GDM1 (cell line): ENCODE measurements at regions not wholly inside any gene's neighbourhood (a gene's known extent, or its start where the extent isn't known, plus 50 kb on each side); places are given as distances from the start of the nearest gene placed in this dataset.
"Not testable (repeated sequence)": the region's sequence is repeated elsewhere in the genome, so short reads cannot be mapped to it uniquely, and the experiment has no call there.

Source experiments
- DNase-seq: peaks from one replicate; lab custom pipeline; 2025; lab: John Stamatoyannopoulos, UW

DNA sequence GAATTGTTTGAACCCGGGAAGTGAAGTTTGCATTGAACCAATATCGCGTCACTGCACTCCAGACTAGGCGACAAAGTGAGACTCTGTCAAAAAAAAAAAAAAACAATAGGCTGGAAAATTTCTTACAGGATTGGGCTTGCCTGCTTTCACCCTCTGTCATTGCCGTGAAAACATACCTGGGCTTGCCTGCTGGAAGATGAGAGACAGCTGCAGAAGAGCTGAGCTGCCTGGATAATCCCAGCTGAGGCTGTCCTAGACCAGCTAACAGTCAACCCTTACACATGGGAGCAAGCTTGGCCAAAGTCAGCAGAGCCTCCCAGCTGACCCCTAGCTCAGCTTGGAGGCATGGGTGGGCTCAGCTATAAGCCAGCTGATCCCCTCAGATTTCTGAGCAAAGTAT lies 306.2 kb downstream of the CCSER2 start:
- DNase-seq, result no peak

DNA sequence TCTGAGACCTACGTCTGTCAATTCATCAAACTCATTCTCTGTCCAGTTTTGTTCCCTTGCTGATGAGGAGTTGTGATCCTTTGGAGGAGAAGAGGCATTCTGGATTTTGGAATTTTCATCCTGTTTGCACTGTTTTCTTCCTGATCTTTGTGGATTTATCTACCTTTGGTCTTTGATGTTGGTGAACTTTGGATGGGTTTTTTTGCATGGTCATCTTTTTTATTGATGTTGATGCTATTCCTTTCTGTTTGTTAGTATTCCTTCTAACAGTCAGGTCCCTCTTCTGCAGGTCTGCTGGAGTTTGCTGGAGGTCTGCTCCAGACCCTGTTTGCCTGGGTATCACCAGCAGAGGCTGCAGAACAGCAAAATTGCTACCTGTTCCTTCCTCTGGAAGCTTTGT lies 322.2 kb downstream of the CCSER2 start:
- not testable (repeated sequence) for DNase-seq

DNA sequence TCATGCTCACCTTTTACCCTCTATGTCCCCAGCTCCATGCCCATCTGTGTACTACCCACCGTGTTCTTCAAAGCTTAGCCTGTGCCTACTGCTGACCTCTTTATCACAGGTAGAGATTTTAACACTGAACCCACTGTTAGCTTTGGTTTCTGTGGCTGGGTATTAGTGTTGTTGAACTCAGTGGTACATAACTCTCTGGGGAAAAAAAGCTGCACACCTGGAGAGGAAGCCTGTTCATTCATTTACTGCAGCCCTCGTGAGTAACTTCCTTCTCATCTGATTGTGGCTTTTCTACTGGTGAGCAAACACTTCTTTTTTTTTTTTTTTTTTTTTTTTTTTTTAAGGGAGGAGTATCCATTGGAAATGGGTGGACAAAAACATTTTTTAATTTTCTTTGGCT lies 326.3 kb downstream of the CCSER2 start:
- no peak for DNase-seq

DNA sequence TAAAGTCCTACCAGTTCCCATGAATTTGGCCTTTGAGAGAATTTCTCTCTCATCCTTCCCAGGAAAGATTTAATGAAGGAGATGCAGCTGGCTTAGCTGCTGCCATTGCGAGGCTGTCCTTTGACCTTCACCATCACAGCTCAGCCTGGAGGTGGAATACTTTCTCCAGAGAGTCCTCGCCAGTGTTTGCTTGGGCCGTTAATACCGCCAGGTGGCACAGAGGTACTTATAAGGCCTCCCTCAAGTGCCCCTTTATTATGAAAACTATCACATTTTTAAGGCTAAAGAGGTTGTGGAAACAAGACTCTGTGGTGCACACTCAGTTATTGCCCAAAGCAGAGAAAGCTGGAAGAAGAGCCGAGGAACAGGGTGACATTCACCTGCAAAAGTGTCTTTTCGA lies 330.6 kb downstream of the CCSER2 start:
- no peak for DNase-seq

DNA sequence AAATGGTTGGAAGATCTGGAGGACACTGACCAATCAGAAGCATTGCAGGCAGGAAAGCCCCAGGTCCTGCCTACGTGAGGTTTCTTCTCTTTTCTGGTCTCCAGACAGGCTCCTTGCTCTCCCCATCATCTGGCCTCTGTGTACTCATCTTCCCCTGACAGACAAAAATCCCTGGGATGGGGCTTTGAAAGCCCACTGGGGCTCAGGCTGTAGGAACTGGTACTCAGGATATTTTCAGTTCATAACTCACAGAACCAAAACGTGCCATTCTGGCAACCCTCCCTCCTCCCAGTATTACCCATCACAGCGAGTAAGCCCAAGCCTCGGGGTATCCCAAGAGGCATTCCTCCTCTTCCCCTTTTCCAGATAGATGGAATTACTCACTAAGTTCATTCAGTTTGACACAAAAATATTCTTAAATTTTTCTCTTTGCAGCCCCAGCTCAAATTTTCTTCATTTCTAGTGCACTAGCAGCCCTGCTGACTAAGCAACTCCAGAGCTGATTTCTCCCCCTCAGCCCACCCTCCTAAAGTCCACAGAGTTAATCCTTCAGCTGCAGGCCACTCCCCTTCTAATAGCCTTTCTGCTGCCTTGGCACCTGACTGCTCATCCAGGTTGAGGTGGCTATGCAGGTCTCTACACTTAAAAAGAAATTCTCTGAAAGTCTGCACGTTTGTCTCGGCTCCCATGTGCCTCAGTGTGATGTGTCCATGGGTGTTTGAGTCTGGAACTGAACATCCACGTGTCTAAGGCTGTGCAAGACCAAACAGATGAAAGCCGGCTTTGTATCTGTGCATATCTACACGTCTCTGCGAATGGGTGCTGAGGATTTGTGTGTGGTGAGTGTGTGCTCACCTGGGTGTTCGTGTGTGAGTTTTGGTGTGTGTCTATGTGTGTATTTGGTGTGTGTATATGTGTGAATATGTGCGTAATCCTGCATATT lies 331.4 kb downstream of the CCSER2 start:
- DNase-seq, result no peak

DNA sequence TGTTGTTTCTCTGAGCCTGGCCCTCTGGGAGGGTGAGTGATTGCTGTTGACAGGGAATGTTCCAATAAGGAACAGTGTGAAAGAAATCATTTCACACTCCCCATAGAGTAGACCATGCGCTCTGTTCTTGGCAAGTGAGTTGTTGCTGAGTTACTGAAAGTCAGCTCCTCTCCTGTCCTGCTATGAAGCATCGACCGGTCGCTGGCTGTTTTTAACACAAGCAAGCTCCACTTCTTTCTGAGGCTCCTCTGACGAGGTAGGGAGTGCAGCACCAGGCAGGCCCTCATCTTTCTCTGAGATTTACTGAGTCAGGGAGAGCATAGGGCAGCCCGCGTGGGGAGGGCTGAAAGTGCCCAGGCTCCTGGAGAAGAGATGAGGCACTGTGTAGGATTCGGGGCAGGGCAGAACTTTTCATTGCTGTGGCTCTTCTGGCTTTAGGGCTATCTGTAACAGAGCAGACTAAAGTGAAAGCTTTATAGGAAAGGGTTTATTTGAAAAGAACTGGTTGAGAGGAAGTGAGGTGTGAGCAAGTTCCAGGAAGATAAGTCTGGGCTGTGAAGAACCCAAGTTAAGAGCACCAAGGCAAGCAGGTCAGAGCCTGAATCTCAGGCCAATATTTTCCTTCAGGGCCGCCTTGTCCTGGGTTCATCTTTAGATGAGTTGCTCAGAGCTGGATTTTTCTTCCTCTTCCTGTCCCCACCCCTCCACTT lies 332.2 kb downstream of the CCSER2 start:
- DNase-seq, result no peak

DNA sequence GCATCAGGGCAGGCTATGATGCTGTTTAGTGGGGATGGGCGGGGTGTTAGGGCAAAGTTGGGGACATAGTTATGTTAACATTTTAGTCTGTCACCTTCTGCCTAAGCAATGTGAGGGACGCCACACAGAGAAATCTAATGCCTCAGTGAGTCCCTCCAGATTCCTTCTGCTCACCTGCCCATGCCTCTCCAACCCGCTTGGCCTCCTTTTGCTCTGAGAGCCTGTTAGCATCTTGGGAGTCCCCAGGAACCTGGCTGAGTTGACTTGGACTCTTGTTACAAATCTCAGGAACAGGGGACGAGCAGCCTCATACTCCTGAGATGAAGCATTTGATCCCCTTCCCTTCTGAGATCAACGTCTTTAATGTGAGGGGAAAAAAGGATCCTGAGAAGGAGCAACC lies 336.8 kb downstream of the CCSER2 start:
- DNase-seq, result no peak

DNA sequence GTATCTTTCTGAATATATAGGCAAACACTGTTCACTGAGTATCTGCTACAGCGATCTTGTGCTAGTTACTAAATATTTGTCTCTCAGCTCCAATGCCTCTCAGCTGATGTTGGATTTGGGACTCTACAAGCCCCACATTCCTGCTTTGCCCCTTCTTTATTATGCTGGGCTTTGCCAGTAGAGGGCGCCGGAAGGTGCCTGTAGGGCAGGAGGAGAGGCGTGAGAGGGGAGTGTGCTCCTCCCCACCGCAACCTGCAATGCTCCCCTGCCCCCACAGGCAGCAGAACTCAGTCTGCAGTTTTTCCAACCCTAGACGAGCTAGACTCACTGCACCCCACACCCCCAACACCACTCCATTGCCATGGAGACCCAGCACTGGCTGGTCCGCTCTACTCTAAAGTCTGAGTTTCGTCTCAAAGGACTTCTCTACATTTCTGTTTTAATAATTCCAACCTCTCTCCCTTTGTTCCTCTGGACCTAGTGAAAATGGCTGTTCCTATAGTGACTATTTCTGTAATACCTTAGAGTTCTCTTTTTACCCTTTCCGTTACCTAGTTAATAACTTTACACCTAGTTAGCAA lies 337.6 kb downstream of the CCSER2 start:
- DNase-seq, result peak; percentile 12

DNA sequence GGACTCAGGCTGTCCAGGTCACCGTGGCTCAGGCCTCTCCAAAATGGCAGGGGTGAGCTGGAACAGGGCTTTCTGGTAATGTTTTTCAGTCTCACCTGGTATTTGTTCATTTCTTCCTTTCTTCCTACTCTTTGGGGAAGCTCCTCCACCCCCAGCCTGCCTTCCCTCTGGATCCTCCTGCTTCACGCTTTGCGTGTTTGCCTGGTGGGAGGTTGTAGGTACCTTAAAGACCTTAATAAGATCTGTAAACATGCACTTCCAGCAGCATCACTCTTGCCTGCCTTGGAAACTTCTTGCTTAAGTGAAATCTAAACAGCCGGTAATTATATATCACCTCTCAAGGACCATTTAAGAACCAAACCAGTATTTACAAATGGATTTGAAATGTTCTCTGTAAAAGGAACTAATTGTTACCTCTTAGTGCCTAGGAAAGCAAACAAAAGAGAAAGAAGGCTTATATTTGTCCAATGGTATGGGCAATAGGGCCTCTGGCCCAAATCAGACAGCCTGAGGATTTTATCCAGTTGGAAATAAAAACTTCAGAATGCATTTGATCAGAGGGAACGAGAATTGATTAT lies 339.9 kb downstream of the CCSER2 start:
- no peak for DNase-seq

DNA sequence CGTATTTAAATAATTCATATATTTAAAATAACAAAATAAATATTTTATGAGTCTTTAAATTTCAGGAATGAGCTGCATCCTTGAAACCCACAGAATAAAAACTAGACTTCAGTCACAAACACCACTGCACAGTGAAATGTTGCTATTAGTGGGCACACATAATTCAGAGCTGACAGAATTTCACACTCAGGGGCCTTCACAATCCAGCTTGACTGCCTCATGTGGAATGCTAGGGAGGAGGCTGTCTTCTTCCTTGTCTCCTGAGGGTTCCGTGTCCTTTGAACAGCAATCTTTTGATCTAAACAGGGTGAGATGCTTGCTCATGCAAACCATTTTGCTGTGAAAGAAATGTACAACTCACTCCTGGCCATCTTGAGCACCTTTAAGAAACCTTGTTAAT lies 346.7 kb downstream of the CCSER2 start:
- no peak for DNase-seq

DNA sequence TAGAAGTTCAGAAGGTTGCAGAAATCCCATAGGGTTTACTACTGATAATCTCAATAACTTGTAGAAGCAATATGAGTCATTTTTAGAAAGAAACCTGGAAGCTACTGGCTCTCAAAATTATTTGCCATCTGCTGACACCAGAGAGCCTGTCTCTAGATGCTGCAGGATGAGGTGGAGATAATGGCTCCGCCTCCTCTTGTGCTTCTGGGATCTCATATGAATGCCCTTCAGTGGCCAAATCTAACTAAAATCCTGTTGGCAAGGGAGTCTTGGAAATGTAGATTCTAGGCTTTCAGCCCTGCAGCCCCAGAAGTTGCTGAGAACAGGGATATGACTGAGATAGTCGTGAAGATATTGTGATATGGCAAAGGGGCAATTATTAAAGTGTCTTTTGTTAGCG lies 348.1 kb downstream of the CCSER2 start:
- DNase-seq, result no peak

DNA sequence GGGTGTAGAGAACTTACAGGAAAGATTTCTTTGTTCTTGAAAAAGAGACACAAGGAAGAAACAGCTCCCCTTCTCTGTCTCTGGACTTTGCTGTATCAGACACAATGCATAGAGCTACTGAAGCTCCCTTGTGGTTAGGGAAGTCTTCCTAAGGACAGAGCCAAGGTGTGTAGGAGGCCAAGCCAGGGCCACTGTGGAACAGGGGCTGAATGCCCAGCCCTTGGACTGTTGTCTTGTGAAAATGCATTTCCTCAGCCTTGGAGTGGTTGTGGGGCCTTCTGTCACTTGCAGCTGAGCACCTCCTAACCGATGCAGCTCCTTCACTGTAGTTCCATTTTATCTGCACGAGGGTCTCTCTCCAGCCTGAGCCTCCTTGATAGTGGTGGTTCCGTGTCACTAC lies 353.4 kb downstream of the CCSER2 start:
- no peak for DNase-seq

DNA sequence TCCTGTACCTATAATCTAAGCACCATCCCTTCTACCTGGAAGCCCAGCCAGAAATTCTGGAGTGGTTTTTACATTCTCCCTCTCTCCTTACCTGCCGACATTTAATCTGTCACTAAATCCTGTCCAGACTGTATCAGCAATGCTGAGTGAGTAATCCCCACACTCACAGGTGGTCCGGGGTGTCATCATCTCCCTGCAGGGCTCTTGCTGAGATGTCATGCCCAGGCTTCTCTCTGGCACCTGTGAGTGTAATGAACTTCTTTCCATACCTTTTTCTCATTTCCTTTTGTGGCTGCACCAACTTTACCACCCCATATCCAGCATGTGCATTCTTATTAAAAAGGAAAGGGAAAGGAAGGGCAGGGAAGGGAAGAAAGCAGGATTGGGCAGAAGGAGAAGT lies 355.2 kb downstream of the CCSER2 start:
- no peak for DNase-seq

DNA sequence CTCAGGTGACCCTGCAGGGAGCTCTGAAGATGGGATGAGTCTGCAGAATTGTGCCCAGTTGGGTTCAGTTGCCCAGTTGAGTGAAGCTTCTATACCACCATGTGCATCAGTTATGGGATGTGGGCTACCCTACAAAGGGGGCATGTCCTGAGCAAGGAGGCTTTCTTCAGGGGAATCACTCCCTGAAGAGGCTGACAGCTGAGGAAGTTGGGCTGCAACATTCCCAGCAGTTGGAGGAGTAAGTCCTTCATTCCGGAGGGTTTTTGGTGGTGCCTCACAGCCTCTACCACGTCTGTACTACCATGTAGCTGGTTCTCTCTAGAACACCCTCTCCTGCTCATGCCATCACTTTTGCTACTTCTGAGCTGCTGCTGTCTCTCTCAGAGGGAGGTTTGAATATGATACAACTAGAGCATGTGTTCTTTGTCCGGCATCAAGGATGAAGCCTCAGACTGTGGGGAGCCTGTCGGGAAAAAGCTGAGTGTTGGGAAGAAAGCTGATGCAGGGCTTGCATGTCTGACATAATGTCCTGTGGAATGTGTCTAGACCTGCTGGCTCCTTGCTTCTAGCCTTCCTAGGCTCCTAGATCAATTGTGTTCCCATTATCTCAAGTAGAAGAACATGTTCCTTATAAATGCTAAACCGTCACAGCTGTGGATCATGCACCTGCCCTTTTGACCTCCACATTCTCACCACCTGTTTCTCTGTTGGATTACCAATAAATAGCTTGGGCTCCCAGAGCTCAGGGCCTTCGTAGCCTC lies 355.8 kb downstream of the CCSER2 start:
- DNase-seq, result no peak

DNA sequence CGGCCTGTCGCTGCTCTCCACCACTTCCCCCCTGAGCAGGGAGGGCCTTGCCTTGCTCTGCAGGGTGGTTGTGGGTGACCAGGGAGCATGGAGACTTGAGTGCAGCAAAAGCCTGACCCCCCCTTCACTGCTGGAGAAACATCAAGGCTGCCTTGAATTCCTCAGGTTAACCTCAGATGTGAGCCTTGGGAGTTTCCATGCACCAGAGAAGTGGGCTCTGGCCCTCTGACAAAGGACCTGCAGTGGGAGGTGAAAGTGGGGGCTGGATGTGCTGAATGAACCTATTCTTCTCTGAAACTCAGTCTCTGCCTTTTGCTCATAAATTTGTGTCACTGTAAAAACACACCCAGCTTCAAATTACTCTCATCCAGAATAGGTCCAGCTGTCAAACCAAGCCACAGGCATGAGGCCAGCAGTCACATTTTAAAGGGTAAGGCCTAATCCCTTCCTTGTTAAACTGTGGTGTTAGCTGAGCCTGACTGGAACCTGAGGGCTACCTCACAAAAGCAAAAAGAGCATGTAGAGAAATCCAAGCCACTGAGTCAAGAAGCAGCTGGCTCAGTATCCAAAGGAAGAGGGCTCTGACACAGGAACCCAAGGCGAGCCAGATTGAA lies 356.8 kb downstream of the CCSER2 start:
- DNase-seq, result no peak

DNA sequence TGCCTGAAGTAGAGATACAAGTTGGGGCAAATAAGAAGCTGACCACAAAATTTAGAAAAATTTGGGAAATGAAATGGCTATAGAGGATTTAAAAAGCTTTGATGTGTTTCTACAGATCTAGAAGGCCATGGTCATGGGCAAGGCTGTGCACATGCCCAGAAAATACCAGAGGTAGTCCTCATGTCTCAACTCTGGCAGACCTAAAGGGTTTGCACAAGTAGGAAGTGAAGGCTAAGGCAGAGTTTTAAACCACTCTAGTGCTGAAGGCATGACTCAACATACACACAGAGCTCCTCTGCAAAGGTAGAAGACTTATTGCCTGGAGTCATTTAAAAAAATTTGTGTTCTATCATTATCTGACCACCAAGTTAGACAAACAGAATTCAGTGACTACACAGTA lies 364.6 kb downstream of the CCSER2 start:
- DNase-seq, result no peak

DNA sequence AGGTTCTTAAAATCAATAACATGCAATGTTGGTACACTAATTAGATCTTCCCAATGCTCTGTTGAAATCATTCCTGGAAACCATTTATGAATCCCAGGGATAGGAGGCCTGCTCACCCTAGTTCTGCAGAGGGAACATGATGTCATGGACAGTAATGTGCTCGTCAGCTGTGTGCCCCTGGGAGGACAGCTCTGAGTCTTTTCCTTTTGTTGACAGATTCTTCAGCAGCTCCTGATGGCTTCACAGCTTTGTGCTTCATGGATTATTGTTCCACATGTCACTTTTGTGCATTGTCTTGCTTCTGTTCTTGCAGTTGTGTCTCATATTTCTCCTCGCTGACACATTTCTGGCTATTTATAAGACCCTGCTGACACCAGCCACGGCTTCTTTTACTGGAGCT lies 367.5 kb downstream of the CCSER2 start:
- DNase-seq, result no peak

DNA sequence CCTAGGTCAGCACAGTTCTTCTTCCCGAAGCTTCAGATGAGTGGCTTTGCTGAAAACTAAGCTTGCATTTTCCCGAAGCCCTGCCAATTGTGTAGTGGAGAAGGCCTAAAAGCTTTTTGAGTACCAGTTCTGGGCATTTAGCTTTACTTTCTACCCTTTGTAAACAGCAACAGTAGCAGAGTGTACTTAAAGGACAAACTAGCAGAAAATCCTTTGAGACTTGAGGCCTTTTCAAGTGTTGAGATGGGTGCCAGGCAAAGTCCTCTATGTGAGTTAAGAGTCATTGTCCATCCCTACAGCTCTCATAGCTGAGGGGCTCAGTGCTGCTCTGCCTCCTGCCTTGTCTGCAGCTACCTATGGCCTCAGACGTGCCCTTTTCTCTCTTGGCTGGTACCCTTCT lies 368.2 kb downstream of the CCSER2 start:
- no peak for DNase-seq

DNA sequence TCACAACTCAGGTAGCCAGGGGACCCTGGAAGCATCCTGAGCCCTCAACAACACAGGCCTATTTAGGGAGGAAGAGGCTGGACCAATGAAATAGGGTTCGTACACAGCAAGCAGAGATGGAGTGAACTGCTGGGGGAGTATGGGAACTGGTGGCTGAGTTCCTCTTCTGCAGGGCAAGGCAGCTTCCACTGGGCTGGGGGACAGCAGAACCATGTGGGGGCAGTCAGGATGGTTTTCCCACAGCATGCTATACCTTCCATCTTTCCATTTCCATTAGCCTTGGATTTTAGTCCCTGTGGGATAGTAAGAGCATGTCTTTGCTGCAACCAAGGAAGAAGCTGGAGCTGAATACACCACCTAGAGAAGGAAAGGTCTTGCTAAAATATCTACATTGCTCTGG lies 370.6 kb downstream of the CCSER2 start:
- DNase-seq, result no peak

DNA sequence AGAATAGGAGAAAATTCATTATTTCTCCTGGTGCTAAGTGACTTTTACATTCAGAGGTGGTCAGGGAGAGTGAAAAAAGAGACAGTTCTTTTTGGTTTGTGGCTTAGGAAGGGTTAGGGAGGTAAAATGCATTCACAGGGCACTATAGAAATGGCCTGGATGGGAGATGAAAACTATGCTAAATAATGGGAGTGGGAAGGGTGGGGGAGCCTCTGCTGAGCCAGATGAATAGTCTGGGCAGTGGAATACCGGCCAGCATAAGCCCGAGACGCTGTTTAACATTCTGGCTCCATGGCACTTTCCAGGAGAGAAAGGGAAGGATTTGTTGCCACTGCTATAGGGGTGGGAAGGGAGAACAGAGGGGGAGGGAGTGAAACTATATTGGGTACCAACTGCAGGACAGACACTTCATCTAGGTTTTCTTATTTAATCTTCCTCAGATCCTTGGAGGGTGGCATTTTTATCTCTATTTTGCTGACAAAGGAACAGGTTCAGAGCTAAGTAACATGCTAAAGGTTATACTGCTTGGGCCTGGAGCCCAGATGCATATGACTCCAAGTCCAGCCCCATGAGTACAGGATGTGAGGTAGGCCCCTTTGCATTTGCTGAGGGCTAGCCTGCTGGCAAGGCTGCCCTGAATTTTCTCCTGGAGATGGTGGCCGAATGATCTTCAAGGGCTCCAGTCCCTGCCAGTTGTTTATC lies 372.4 kb downstream of the CCSER2 start:
- no peak for DNase-seq

DNA sequence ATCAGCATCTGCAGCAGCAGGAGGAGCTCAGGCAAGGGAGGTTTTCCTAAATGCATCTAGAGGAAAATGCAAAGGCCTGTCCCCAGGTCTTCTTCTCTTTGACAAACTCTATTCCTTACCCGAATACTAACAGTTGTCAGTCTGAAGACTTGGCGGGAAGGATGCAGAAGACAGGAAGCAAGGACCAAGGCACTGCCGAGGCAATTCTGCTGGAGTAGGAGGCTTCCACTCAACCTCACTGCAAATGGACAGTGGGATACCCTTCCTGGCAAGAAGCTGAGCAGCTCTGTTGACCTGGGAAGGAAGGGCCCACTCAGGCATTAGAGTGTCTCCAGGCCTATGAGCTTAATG lies 373.0 kb downstream of the CCSER2 start:
- no peak for DNase-seq
